ELR (cell line): ENCODE measurements at regions not wholly inside any gene's neighbourhood (a gene's known extent, or its start where the extent isn't known, plus 50 kb on each side); places are given as distances from the start of the nearest gene placed in this dataset.
"Not testable (repeated sequence)": the region's sequence is repeated elsewhere in the genome, so short reads cannot be mapped to it uniquely, and the experiment has no call there.

Experiments used
- DNase-seq: peaks from one replicate; pipeline ENCODE4 v3.0.0-alpha.2; 2015; ENCODE audit warnings: low read depth

DNA sequence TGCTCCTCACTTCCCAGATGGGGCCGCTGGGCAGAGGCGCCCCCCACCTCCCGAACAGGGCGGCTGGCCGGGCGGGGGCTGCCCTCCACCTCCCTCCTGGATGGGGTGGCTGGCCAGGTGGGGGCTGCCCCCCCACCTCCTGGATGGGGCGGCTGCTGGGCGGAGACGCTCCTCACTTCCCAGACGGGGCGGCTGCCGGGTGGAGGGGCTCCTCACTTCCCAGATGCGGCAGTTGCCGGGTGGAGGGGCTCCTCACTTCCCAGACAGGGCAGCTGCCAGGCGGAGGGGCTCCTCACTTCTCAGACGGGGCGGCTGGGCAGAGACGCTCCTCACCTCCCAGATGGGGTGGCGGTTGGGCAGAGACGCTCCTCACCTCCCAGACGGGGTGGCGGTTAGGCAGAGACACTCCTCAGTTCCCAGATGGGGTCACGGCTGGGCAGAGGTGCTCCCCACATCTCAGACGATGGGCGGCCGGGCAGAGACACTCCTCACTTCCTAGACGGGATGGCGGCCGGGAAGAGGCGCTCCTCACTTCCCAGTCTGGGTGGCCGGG, 428.8 kb downstream of the FGF13 start:
- DNase-seq = not testable (repeated sequence)

DNA sequence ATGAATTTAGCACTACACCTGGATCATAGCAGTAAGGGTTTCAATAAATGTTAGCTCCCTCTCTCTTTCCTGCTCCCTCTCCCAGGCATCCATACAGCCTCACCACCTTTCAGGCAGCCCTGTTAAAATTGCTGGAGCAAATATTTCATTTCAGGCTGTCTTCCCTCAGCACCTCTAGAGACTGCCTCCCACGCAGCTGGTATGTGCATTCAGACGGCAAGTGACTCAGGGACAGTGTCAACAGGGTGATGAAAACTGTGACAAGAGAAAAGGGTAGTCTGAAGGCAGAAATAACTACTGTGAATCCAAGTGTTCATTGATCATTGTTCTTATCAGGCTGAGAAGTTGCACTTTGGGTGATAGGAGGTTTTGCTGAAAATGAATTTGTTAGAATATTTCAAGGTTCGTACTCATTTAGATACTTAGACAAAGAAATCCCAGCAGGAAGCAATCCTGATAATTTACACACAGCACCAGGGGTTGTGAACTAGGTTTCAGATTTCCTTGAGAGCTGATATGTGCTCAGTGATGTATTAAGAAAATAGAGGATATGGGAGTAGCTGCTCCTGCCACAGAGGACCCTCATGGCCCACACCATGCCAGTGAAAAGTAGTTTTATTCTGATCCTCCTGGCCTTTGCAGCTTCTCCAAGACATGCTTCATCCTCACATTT, 424.2 kb downstream of the FGF13 start:
- DNase-seq = no peak

DNA sequence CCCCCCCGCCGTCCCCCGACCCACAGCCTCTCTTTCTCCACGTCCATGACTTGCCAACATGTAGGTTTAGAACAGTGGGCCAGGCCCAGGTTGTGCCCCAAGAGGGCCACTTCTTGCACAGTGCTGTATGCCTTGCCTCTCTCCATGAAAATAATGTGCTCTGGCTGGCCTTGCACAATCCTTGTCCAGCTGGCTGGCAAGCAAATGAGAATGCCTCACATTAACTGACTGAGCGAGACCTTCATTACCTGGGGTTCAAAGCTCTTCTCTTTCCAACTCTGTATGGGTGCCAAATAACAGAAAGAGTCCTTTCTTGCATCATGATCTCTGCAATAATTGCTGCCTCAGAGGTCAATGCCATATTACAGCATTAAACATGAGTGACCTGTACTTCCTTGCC, 416.6 kb downstream of the FGF13 start:
- DNase-seq = no peak

DNA sequence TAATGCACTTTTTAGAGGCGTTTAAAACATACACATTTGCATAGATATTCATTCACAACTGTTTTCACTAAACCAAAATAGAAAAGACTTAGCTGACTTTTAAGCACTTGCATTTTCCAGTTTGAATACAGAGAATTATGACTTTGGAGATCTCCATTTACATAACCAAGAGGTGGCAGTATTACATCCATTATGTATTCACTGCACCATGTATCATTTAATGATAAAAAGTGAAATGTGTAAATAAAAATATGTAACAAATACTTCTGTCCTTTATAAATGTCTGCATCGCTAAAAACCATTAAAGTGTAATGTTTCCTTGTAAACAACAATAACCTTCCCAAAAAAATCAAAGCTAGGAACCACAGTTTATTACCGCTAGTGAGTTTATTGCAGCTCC, 413.2 kb downstream of the FGF13 start:
- DNase-seq = no peak

DNA sequence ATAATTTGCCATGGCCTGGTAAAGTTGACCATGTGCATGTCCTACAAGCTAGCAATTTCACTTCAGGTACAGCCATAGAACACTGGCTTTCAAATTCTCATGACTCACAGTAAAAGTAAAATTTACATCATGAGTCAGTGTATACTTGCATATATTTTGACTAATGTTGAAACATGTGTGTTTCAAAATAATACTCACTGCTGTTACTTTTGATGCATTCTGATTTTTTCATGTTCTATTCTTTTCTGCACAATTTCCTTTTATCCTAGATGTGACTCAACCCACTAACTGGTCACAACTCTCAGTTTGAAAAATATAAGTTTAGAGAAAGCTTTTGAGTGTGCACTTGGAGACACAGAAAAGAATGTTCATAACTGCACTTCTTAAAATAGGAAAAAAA, 365.7 kb downstream of the FGF13 start:
- DNase-seq = no peak

DNA sequence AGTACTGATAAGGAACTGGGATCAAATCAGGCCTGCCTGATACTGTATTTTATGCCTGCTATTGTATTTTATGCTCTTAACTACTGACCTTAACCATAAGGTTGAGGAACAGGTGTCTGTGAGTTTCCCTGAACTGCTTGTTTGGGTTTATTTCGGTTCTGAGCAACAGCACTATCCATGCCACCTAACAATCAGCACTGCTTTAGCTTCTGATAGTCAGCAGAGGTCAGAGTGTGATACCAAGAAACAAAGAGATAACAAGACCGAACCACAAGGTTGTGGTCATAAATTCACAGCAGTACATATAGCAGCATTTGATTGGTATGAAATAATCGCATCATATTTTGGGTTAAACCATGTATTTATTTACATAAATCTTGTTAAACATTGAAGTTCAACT, 362.2 kb downstream of the FGF13 start:
- no peak for DNase-seq

DNA sequence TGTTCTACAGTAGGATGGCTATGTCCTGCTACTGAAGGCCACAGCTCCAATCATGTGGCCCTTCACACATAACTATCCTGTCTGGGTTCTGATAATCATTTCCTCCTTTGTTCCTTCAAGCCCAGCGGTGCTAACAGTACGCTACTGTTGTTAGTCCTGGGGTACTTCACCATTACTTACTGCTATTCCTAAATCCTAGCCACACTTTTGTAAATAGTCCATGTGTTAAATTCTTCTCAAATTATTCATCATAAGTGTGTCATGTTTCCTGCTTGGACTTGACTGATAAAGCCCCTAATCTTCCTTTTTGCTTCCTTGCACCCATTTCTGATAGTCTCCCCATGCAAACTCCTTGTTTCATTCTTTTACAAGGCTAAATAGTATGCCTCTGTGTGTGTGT, 332.6 kb downstream of the FGF13 start:
- no peak for DNase-seq

DNA sequence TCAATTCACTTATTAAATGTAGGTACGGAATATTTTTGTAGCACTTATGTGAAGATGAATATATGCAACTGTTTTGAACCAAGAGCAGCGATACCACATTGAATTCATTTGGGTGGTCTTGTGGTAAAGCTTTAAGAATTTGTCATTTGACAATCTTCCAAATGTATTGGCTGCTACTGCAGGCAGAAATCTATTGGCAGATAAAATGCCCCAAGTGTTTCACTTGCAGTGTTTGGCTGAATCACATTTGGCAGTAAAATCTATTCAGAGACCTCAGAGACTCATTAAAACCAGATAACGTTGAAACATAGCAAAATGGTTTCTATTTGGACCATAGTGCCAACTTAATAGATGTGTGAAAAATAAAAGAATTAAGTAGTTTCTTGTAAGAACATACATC, 303.4 kb downstream of the FGF13 start:
- DNase-seq = no peak

DNA sequence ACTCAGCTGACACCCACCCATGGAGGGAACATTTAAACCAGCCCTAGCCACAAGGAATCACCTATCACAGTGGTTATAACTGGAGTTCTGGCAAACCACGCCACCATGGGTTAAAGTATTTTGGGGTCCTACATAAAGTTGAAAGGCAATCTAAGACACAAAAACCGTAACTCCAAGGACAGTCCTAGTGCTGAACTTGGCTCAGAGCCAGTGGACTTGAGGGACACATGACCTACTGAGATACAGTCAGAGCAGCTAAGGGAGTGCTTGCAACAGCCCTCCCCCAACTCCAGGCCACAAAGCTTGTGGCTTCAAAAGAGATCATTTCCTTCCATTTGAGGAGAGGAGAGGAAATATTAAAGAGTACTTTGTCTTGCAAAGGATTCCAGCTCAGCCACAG, 300.5 kb downstream of the FGF13 start:
- no peak for DNase-seq
